Iris pigment epithelial cell (primary cell): ENCODE measurements at regions not wholly inside any gene's neighbourhood (a gene's known extent, or its start where the extent isn't known, plus 50 kb on each side); places are given as distances from the start of the nearest gene placed in this dataset.

Experiments
- DNase-seq: peaks from one replicate; pipeline ENCODE4 v3.0.0-alpha.2; 2011; ENCODE audit warnings: low read depth

- peak; percentile 74 for DNase-seq
Observed at GRCh38 chr12:91355150-91356006, 172.8 kb upstream of the DCN start.

GRCh38 chr12:91353266-91353665 lies 170.6 kb upstream of the DCN start:
- no peak for DNase-seq

GRCh38 chr12:91349476-91349875 lies 166.9 kb upstream of the DCN start:
- peak; percentile 13 for DNase-seq

DNA sequence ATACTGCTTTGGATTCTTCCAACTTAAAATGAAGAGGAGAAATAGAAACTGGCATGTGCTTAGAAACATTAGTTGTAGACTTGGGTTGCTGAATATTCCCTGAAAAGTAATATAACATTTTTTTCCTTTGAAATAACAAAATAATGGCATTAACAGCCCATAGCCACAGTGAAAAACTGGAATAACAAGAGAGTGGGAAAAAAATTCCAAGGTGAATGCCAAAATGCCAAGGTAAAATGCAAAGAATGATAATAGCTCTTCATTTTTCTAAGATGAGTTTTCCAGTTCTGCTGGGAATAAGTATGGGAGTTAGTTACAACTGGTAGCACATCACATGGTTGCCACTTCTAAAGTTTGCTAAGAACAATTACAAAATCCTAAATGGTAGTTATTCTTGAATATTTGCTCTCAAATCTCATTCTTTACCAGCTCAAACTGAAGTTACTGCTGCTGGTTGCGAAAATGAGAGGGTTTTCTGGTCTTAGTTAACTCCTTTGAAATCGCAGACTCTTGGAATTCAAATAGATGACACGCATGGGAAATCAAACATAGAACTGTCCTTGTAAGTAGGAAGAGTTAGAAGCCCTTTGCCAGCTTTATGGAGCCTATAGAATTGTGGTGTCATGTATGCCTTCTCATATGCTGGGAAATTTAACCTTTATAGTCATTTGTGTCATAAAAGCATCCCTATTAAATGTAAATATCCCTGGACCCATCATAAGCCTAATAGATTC lies 165.0 kb upstream of the DCN start:
- DNase-seq, result no peak

DNA sequence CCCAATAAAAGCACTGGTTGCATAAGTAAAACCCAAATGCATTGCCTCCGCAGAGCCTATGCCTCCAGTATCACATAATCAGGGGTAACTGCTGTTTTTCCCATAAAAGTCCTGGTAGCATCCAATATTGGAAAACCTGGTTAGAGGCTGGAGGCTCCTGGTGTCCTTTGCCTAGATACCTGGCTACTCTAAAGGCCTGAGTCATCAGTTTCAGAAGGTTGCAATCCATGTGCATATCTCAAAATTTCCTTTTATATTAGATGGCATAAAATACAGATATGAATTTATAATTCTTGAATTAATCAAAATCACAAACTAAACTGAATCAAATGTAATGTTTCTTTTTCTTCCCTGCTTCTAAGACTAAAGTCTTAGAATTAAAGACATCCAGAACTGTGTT lies 164.2 kb upstream of the DCN start:
- DNase-seq, result no peak

- DNase-seq, result no peak
Observed at GRCh38 chr12:91344408-91344807, 161.8 kb upstream of the DCN start.

DNA sequence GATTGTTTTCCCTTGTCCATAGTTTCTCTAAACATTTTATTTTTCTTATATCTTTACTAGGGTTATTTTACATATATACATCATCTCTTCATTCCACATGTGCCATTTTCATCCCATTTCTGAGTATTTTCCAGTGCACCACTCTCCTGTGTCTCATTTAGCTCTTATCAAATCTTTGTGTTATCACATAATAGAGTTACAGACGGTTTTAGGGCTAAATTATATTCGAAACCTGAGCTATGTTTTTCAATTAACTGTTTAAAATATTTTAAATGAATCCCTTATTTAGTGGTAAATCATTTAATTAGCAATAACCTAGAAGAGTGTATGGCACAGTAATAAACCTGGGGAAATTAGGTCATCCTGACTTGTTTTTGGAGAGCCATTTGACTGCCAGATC lies 160.4 kb upstream of the DCN start:
- DNase-seq, result no peak

DNA sequence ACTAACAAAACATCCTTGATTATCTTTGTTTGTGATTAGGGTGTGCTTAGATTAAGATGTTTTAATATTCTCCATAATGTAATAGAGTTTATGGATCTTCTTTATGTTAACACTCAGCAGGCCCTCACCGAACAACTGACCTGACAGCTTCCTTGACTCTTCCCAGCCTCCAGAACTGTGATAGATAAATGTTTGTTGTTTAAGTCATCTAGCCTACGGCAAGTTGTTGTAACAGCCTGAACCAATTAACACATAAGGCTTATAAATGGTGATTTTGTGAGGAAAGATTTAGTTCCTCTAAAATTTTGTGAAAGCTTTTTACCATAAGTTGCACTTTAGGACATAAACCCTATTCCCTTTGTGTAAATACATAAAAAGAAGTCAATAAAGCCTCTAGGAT lies 156.5 kb upstream of the DCN start:
- no peak for DNase-seq

DNA sequence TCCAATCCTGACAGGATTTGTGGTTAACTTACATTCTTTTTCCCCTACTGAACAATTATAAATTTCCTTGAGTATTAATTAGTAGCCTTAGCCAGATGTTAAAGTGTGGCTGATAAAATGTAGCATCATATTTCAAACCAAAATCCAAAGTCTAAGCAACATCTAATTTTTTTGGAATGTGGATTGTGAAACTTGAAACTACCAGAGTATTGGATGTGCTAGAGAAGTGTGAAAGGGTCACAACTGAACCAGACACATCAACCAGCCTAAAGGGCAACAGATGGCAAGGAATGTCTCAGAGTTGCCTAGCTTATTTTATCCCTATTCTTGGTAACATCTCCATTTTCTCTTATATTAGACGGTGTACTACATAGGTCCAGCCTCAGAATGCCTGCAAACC lies 153.1 kb upstream of the DCN start:
- DNase-seq, result no peak

GRCh38 chr12:91333966-91334365 lies 151.3 kb upstream of the DCN start:
- no peak for DNase-seq

GRCh38 chr12:91332302-91332701 lies 149.7 kb upstream of the DCN start:
- no peak for DNase-seq

DNA sequence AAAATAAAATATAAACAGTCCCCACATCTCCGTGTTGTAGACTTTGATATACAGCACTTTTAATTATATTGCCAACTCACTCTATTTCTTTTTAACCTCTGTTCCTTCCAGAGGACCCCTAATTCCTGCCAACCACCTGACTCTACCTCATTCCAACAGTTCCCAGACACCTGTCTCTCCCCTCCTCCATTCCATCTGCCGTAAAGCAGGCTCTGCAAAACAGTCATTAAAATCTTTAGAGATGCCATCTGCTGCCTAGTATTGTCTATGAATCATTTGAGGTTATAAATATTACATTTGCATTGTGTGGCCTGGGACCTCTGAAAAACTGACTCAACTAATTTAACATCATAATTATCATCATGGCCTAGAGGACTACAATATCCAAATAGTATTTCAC lies 148.8 kb upstream of the DCN start:
- no peak for DNase-seq

DNA sequence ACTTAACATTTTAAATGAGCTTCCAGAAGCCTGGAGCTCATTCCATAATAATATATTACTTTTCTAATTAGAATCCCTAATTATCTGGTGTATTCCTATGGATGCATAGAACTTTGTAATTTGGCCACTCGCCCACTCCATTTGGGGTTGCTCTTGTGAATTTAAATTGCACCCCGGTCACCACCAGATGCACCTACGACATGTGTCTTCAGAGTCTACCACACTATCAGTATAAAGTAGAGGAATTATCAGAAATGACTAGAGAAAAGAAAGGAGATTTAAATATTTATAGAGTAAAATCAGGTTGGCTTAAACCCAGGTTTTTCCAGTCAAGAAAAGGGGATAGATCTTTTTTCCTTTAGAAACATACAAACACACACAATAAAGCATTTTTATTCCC lies 145.8 kb upstream of the DCN start:
- no peak for DNase-seq

DNA sequence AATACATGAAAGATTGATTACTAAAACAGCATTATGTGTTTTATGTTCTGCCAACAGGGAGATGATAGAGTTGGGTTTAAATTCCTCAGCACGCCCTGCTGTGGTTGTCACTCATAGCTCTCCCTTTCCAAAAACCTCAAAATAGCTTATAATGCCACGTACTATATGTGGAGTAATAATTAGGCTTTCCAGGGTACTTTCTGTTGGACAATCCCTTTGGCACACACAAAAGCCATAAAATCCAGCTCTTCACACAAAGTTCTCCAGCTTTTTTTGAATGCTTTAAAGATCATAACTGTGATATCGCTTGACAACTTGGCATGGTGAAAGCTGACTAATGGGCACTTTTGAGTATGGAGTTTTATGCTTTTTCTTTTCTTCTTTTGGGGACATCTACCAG lies 145.3 kb upstream of the DCN start:
- DNase-seq, result no peak

GRCh38 chr12:91327131-91327530 lies 144.5 kb upstream of the DCN start:
- DNase-seq, result no peak

GRCh38 chr12:91326058-91327027 lies 143.7 kb upstream of the DCN start:
- peak; percentile 62 for DNase-seq

GRCh38 chr12:91320999-91321398 lies 138.4 kb upstream of the DCN start:
- DNase-seq, result no peak

- no peak for DNase-seq
Observed at GRCh38 chr12:91319071-91319760, 136.6 kb upstream of the DCN start.

- no peak for DNase-seq
Observed at GRCh38 chr12:91317306-91317705, 134.7 kb upstream of the DCN start.

GRCh38 chr12:91316907-91317269 lies 134.3 kb upstream of the DCN start:
- DNase-seq, result peak; percentile 36

DNA sequence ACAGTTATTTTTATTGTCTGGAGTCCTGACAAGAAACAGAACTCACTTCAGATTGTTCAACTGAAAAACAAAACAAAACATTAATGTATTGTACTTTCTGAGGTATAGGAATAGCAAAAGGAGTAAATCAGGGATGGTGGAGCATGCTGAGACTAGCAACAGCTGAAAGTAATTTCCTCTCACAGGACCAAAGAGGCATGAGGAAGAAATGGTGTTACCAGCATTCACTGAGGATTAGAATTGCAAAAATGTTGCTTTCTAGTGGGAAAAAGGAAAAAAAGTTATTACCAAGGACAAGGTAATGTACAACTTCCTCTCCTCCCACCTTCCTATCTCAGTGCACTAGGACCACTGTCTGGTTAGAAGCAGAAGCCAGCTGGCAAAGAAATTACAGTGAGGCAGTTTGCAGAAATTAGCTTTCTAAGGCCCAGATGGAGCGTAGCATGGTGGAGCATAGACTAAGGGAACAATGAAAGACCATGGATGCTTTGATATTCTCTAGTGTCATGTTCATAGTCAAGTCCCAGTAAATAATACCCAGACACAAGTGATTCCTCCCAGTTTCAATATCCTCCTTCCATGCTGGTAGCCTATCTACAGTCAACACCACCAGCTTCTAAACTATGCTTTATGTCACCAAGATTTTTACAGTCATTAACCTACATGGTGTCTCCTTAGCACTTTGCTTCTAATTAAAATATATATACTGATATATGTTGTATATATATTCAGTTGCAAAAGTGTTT lies 133.7 kb upstream of the DCN start:
- DNase-seq, result no peak
